CD8-positive, alpha-beta memory T cell (primary cell): ENCODE measurements at regions not wholly inside any gene's neighbourhood (a gene's known extent, or its start where the extent isn't known, plus 50 kb on each side); places are given as distances from the start of the nearest gene placed in this dataset.

ENCODE experiments used
- CTCF ChIA-PET: fragments of 350-600 bp; sonication (Branson Sonifier 250); formaldehyde crosslinking; loops from one replicate; lab custom pipeline; 2021; ENCODE audit warnings: antibody characterized with exemption; lab: Charles Lee
- POLR2A ChIA-PET: fragments of 350-600 bp; sonication (Branson Sonifier 250); formaldehyde crosslinking; loops from one replicate; lab custom pipeline; 2021; ENCODE audit warnings: antibody characterized with exemption; lab: Charles Lee
- DNase-seq, 5 donors: peaks; one replicate each; pipeline versions ENCODE4 v3.0.0 to v3.0.0-alpha.2; 2020 to 2022; ENCODE audit warnings: mixed read lengths in 1 of 5
- H3K27ac ChIP-seq: one replicate; pipeline ENCODE4 v1.7.0; 2013; ENCODE audit warnings: low read depth, mild to moderate bottlenecking, low read length, moderate library complexity
- H3K27me3 ChIP-seq: 2 replicates; pipeline ENCODE4 v1.7.0; 2013; ENCODE audit warnings: low read length, mild to moderate bottlenecking; ENCODE audit not compliant: insufficient read depth, poor library complexity, severe bottlenecking
- H3K36me3 ChIP-seq: 2 replicates; pipeline ENCODE4 v1.7.0; 2013; ENCODE audit warnings: mild to moderate bottlenecking, low read length, moderate library complexity; ENCODE audit not compliant: insufficient read depth
- H3K4me1 ChIP-seq: 2 replicates; pipeline ENCODE4 v1.7.0; 2013; ENCODE audit warnings: mild to moderate bottlenecking, low read length, moderate library complexity; ENCODE audit not compliant: insufficient read depth
- H3K4me3 ChIP-seq: 2 replicates; pipeline ENCODE4 v1.7.0; 2013; ENCODE audit warnings: mild to moderate bottlenecking, low read length
- H3K9me3 ChIP-seq: 2 replicates; pipeline ENCODE4 v1.7.0; 2013; ENCODE audit warnings: mild to moderate bottlenecking, low read length
- H3K27ac Mint-ChIP-seq, 8 donors: one replicate each; pipeline ENCODE4 v1.8.0; 2020 to 2021; ENCODE audit warnings: mixed read lengths in 8 of 8, mild to moderate bottlenecking in 6 of 8, inconsistent platforms in 3 of 8, moderate library complexity in 3 of 8
- H3K27me3 Mint-ChIP-seq, 2 donors: one replicate each; pipeline ENCODE4 v1.8.0; 2020 to 2021; ENCODE audit warnings: mixed read lengths in 2 of 2, mild to moderate bottlenecking in 1 of 2, moderate library complexity in 1 of 2
- H3K36me3 Mint-ChIP-seq, 3 donors: one replicate each; pipeline ENCODE4 v1.8.0; 2020 to 2021; ENCODE audit warnings: mixed read lengths in 3 of 3, inconsistent platforms in 1 of 3, mild to moderate bottlenecking in 1 of 3
- H3K4me1 Mint-ChIP-seq, 3 donors: one replicate each; pipeline ENCODE4 v1.8.0; 2020 to 2021; ENCODE audit warnings: mixed read lengths in 3 of 3, inconsistent platforms in 1 of 3, mild to moderate bottlenecking in 1 of 3
- H3K4me3 Mint-ChIP-seq, 7 donors: one replicate each; pipeline ENCODE4 v1.8.0; 2020 to 2021; ENCODE audit warnings: mixed read lengths in 7 of 7, mild to moderate bottlenecking in 6 of 7, moderate library complexity in 4 of 7, inconsistent platforms in 2 of 7
- H3K9me3 Mint-ChIP-seq, 5 donors: one replicate each; pipeline ENCODE4 v1.8.0; 2020 to 2022; ENCODE audit warnings: mixed read lengths in 5 of 5, mild to moderate bottlenecking in 3 of 5, moderate library complexity in 2 of 5, inconsistent platforms in 1 of 5

DNA sequence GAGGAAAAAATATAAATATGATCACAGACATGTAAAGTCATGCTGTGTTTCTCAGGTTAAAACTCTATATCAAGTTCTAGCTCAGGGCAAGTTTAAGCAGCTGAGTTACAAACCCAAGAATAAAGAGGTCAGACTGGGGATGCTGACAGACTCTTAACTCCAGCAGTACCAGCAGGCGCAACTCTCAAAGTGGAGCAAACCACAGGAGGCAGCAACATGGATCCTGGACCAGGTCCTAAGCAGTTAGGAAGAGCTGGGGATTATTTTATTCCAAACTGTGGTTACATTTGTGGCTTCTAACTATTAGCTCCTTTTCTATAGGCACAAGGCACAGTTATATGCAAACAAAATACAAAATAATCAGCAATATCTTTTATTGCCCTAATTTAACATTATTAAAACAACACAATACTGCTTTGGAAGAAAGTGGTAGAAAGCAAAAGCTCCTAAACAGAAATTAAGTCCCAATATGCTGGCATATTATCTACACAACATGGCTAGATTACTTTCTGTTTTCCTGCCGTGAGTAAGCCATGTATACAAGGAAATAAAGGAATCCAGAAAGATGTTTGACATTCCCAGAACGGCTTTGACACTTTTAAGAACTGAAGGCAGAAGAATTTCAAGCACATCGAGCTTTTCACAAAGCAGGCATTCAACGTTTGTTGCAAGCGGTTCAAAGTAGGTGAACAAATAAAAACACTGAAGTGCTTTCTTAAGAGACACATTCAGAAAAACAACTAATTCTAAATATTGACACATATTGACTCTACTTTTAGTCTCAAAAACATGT, 378.8 kb upstream of the ZNF608 start:
- Histone ChIP-seq H3K4me1 (no peaks in the 10 kb centered on the region), H3K27me3 (no peaks in the 10 kb centered on the region), H3K36me3 (no peaks in the 10 kb centered on the region), H3K9me3 (no peaks in the 10 kb centered on the region), H3K4me3 (no peak overlapping the region), H3K27ac (no peak overlapping the region)
- CTCF ChIA-PET, result no interaction called here
- no peak for DNase-seq
- H3K9me3 Mint-ChIP-seq, result peaks cover 0 to 24% (median 4%) of the 10 kb centered on the region in 5 donors
- no peak overlapping the region for H3K4me3 Mint-ChIP-seq
- H3K36me3 Mint-ChIP-seq, result no peaks in the 10 kb centered on the region
- POLR2A ChIA-PET, result no interaction called here
- H3K27ac Mint-ChIP-seq, result no peak overlapping the region
- no peaks in the 10 kb centered on the region for H3K4me1 Mint-ChIP-seq
- no peaks in the 10 kb centered on the region for H3K27me3 Mint-ChIP-seq

DNA sequence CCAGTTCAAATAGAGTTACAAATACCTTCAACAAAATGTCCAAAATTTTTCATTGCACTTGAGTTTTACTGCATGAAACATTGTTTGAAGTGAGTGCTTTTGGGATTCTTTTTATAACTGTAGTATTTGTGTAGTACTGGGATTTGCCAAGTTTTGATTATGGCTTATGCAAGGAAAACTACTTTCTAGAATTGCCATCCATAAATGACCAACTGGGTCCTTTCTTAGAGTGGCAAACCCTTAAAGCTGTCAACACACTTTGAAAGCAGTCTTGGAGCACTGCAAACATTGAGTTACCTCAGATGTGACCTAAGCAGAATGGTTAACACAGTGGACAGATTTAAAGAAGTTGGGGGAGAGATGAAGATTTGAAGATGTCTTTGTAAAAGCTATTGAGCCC, 379.6 kb upstream of the ZNF608 start:
- no peaks in the 10 kb centered on the region for H3K27me3 Mint-ChIP-seq
- H3K9me3 Mint-ChIP-seq, result peaks cover 0 to 24% (median 4%) of the 10 kb centered on the region in 5 donors
- Histone ChIP-seq H3K36me3 (no peaks in the 10 kb centered on the region), H3K9me3 (no peaks in the 10 kb centered on the region), H3K4me3 (no peak overlapping the region), H3K4me1 (no peaks in the 10 kb centered on the region), H3K27ac (no peak overlapping the region), H3K27me3 (no peaks in the 10 kb centered on the region)
- H3K4me3 Mint-ChIP-seq, result no peak overlapping the region
- no peaks in the 10 kb centered on the region for H3K4me1 Mint-ChIP-seq
- CTCF ChIA-PET, result no interaction called here
- no peaks in the 10 kb centered on the region for H3K36me3 Mint-ChIP-seq
- no peak for DNase-seq
- POLR2A ChIA-PET, result no interaction called here
- peak overlapping the region in 1 of 8 donors; percentile 46 for H3K27ac Mint-ChIP-seq

DNA sequence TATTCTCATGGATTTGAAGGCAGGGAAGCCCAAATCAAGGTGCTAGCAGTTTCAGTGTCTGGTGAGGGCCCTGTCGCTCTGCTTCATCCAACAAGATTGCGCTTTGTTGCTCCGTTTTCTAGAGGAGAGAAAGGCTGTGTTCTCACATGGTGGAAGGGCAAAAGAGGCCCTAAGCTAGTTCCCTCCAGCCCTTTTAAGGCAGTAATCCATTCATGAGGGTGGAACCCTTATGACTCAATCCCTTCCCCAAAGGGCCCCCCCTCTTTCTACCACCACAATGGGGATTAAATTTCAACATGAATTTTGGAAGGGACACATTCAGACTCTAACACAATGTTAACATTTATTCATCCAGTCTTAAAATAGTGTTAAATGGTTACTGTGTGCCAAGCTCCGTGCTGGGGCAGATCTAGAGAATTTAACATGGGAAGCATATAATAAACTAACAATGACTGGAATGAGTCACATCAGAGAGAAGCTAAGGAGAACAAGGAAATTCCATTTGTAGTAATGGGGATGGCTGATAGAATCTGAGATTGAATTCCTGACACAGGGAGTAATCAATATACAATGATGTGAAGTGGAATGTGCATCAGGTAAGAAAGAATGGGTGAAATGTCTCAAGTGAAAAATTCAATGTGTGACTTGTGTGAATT, 382.8 kb upstream of the ZNF608 start:
- Mint-ChIP-seq H3K9me3 (peaks cover 0 to 9% (median 3%) of the 10 kb centered on the region in 5 donors), H3K27me3 (no peaks in the 10 kb centered on the region), H3K36me3 (no peaks in the 10 kb centered on the region), H3K4me3 (no peak overlapping the region), H3K4me1 (no peaks in the 10 kb centered on the region), H3K27ac (no peak overlapping the region)
- ChIA-PET CTCF (no interaction called here), POLR2A (no interaction called here)
- Histone ChIP-seq H3K27ac (no peak overlapping the region), H3K36me3 (no peaks in the 10 kb centered on the region), H3K27me3 (no peaks in the 10 kb centered on the region), H3K9me3 (no peaks in the 10 kb centered on the region), H3K4me1 (no peaks in the 10 kb centered on the region), H3K4me3 (no peak overlapping the region)
- DNase-seq, result no peak

DNA sequence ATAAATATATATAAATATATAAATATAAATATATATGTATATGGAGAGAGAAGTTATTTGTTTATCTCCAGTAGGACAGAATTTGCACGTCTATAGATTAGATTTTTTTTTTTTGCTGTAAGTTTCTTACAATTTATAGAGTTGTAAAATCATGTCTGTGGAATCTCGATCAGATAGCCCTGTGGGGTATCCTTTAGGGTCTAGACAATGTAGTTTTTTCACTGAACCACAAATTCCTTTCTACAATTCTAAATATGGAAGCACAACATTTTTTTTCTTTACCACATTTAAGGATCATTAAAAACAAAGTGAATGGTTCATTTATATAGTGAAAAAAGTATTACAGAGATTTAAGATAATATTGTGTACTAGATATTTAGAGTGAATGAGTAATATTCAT, 384.2 kb upstream of the ZNF608 start:
- H3K4me1 ChIP-seq, result no peaks in the 10 kb centered on the region
- POLR2A ChIA-PET, result no interaction called here
- H3K4me1 Mint-ChIP-seq, result no peaks in the 10 kb centered on the region
- no peak overlapping the region for H3K4me3 Mint-ChIP-seq
- no peak overlapping the region for H3K27ac ChIP-seq
- DNase-seq, result no peak
- CTCF ChIA-PET, result no interaction called here
- H3K4me3 ChIP-seq, result no peak overlapping the region
- no peaks in the 10 kb centered on the region for H3K36me3 ChIP-seq
- H3K27ac Mint-ChIP-seq, result no peak overlapping the region
- H3K36me3 Mint-ChIP-seq, result no peaks in the 10 kb centered on the region
- no peaks in the 10 kb centered on the region for H3K27me3 Mint-ChIP-seq
- H3K9me3 Mint-ChIP-seq, result peaks cover 0 to 9% (median 3%) of the 10 kb centered on the region in 5 donors
- H3K27me3 ChIP-seq, result no peaks in the 10 kb centered on the region
- H3K9me3 ChIP-seq, result no peaks in the 10 kb centered on the region

DNA sequence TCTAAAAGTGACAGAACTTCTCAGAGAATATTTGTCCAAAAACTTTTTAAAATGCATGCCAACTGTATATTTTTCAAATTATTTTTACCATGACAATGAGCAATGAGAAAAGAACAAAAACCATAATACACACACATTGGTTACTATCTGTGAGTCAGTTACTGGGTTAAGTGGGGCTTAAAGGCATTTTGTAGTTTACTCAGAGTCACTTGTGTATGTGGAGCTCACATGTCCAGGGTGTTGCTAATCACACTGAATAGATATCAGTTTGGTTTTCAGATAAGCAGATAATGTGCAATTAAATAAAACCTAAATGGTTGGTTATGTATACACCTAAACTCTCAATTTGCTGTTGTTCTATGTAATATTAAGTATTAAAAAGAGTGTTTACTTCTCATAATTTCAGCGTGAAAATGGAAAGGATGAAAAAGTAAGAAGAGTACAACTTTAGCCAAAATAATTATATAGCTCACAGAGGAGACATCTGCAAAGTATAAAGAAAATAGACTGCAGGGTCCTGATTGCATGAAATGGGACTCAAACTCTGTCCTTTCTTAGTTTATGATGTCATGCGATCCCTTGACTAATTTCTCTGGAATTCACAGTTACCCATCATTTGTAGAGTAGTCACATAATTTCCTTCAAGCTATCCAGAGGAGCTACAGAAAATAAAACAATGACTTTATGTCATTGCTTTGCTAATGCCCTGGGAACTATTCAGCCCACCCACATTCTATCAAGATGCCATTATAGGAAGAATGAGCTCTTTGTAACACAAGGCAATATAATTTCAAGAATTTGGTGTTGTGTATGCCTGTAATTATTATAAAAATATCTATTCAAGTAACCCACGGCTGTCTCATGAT, 388.0 kb upstream of the ZNF608 start:
- Histone ChIP-seq H3K4me1 (no peaks in the 10 kb centered on the region), H3K36me3 (no peaks in the 10 kb centered on the region), H3K9me3 (no peaks in the 10 kb centered on the region), H3K4me3 (no peak overlapping the region), H3K27me3 (no peaks in the 10 kb centered on the region), H3K27ac (no peak overlapping the region)
- no peak for DNase-seq
- H3K9me3 Mint-ChIP-seq, result peaks cover 0 to 6% (median 2%) of the 10 kb centered on the region in 5 donors
- H3K27me3 Mint-ChIP-seq, result no peaks in the 10 kb centered on the region
- H3K36me3 Mint-ChIP-seq, result peaks cover 0 to 1% (median 0%) of the 10 kb centered on the region in 3 donors
- H3K27ac Mint-ChIP-seq, result no peak overlapping the region
- H3K4me1 Mint-ChIP-seq, result no peaks in the 10 kb centered on the region
- H3K4me3 Mint-ChIP-seq, result no peak overlapping the region
- ChIA-PET POLR2A (no interaction called here), CTCF (no interaction called here)

DNA sequence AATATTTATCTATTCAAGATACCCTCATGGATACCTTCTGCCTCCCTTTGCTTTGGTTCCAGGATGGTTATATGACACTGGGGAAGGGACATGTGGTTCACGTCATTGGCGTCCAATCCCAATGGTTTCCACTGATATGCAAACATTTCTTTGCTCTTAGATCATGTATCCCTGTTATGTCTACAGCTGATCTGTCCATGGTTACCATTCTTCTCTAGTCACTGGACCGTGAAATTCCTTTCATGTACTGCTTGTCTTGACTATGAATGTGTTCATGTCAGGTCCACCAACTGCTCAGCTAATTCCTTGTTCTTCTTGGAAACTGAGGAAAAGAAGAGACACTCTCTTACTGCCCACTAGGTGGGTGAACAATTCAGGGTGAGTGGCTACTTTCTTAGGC, 391.1 kb upstream of the ZNF608 start:
- Mint-ChIP-seq H3K4me1 (no peaks in the 10 kb centered on the region), H3K27ac (no peak overlapping the region), H3K36me3 (peaks cover 0 to 1% (median 0%) of the 10 kb centered on the region in 3 donors), H3K4me3 (no peak overlapping the region), H3K9me3 (peaks cover 0 to 13% (median 4%) of the 10 kb centered on the region in 5 donors), H3K27me3 (no peaks in the 10 kb centered on the region)
- CTCF ChIA-PET, result no interaction called here
- H3K36me3 ChIP-seq, result no peaks in the 10 kb centered on the region
- POLR2A ChIA-PET, result no interaction called here
- no peak overlapping the region for H3K4me3 ChIP-seq
- H3K27ac ChIP-seq, result no peak overlapping the region
- H3K27me3 ChIP-seq, result no peaks in the 10 kb centered on the region
- no peak for DNase-seq
- peaks cover 5% of the 10 kb centered on the region for H3K9me3 ChIP-seq
- no peaks in the 10 kb centered on the region for H3K4me1 ChIP-seq

DNA sequence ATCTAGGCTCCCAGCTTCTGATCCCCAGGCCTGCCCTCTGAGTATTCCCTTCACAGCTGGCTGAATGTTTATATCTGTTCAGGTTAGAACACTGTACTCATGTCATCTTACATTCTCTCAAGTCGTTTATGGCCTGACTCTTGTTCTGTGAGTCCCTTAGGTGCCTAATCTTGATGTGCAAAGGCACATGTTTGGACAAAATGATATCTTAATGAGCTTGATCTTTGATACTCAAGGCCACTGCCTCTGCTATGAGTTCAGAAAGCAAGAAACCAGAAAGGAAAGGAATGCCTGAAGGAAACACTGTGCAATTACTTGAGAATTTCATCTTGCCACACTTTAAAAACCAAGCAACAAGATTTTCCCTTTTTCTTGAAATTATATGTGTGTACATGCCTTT, 391.8 kb upstream of the ZNF608 start:
- ChIA-PET POLR2A (no interaction called here), CTCF (no interaction called here)
- H3K9me3 ChIP-seq, result peaks cover 5% of the 10 kb centered on the region
- no peaks in the 10 kb centered on the region for H3K36me3 ChIP-seq
- no peak for DNase-seq
- Mint-ChIP-seq H3K4me3 (no peak overlapping the region), H3K4me1 (no peaks in the 10 kb centered on the region), H3K9me3 (peaks cover 0 to 17% (median 4%) of the 10 kb centered on the region in 5 donors), H3K27me3 (no peaks in the 10 kb centered on the region), H3K27ac (no peak overlapping the region), H3K36me3 (peaks cover 0 to 1% (median 0%) of the 10 kb centered on the region in 3 donors)
- H3K27ac ChIP-seq, result no peak overlapping the region
- H3K4me1 ChIP-seq, result no peaks in the 10 kb centered on the region
- H3K4me3 ChIP-seq, result no peak overlapping the region
- no peaks in the 10 kb centered on the region for H3K27me3 ChIP-seq

DNA sequence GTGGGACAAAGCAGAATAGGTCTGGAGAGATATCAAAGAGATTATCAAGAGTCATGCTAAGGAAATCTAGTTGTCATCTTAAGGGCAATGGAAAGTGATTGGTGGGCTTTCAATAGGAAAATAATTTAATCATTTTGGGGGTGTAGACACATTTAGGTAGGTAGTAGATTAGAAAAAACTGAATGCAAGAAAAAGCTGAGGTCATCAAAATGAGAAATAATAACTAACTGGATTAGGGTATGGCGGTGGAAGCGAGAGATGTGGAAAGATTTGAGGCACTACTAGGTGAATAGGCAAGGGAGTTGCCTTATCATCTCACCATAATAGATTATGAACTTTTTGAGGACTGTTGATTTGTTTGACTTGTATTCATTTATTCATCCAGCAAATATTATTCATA, 393.2 kb upstream of the ZNF608 start:
- no peaks in the 10 kb centered on the region for H3K27me3 ChIP-seq
- peaks cover 5% of the 10 kb centered on the region for H3K9me3 ChIP-seq
- H3K36me3 ChIP-seq, result no peaks in the 10 kb centered on the region
- Mint-ChIP-seq H3K4me1 (no peaks in the 10 kb centered on the region), H3K36me3 (peaks cover 0 to 1% (median 0%) of the 10 kb centered on the region in 3 donors), H3K4me3 (no peak overlapping the region), H3K27me3 (peaks cover 0 to 3% of the 10 kb centered on the region in 2 donors), H3K9me3 (peaks cover 0 to 17% (median 4%) of the 10 kb centered on the region in 5 donors), H3K27ac (no peak overlapping the region)
- no peak for DNase-seq
- no peak overlapping the region for H3K27ac ChIP-seq
- H3K4me3 ChIP-seq, result no peak overlapping the region
- CTCF ChIA-PET, result no interaction called here
- H3K4me1 ChIP-seq, result no peaks in the 10 kb centered on the region
- POLR2A ChIA-PET, result no interaction called here
